ENCODE measurements at regions not wholly inside any gene's neighbourhood (a gene's known extent, or its start where the extent isn't known, plus 50 kb on each side); places are given as distances from the start of the nearest gene placed in this dataset.

GRCh38 chrX:121208563-121208962, 161.2 kb downstream of the GLUD2 start:
- Histone ChIP-seq H3K9ac (ENCODE audit: low read length) (no peak overlapping the region), H3K4me1 (ENCODE audit: low read length) (no peaks in the 10 kb centered on the region), H3K4me2 (ENCODE audit: low read depth, low read length) (no peak overlapping the region), H3K27me3 (replicated peaks; ENCODE audit: insufficient read depth, low read length) (no peaks in the 10 kb centered on the region), H2AFZ (ENCODE audit: low read length) (no peak overlapping the region), H3K36me3 (replicated peaks; ENCODE audit: insufficient read depth, low read length) (no peaks in the 10 kb centered on the region), H4K20me1 (ENCODE audit: insufficient read depth, low read length) (no peaks in the 10 kb centered on the region), H3K27ac (ENCODE audit: low read length) (no peak overlapping the region), H3K79me2 (ENCODE audit: low read length) (no peaks in the 10 kb centered on the region), H3K9me3 (replicated peaks; ENCODE audit: insufficient read depth, low read length) (no peaks in the 10 kb centered on the region), H3F3A (ENCODE audit: insufficient read depth, low read length) (no peaks in the 10 kb centered on the region), H3K4me3 (ENCODE audit: low read length) (no peak overlapping the region), H3K9me2 (replicated peaks; ENCODE audit: insufficient read depth, low read length) (no peaks in the 10 kb centered on the region)
- no peak for DNase-seq
- TF ChIP-seq EZH2 (optimal IDR thresholded peaks at IDR 0.05; ENCODE audit: low read depth, low read length) (no peak), CTCF (IDR thresholded peaks at IDR 0.05; ENCODE audit: low read length) (no peak), EZH2phosphoT487 (IDR thresholded peaks at IDR 0.05; ENCODE audit: low read length) (no peak)

- Histone ChIP-seq H2AFZ (ENCODE audit: low read length) (no peak overlapping the region), H3K9ac (ENCODE audit: low read length) (no peak overlapping the region), H3F3A (ENCODE audit: insufficient read depth, low read length) (no peaks in the 10 kb centered on the region), H4K20me1 (ENCODE audit: insufficient read depth, low read length) (no peaks in the 10 kb centered on the region), H3K9me2 (replicated peaks; ENCODE audit: insufficient read depth, low read length) (no peaks in the 10 kb centered on the region), H3K27me3 (replicated peaks; ENCODE audit: insufficient read depth, low read length) (no peaks in the 10 kb centered on the region), H3K36me3 (replicated peaks; ENCODE audit: insufficient read depth, low read length) (no peaks in the 10 kb centered on the region), H3K4me1 (ENCODE audit: low read length) (no peaks in the 10 kb centered on the region), H3K4me2 (ENCODE audit: low read depth, low read length) (no peak overlapping the region), H3K79me2 (ENCODE audit: low read length) (no peaks in the 10 kb centered on the region), H3K9me3 (replicated peaks; ENCODE audit: insufficient read depth, low read length) (no peaks in the 10 kb centered on the region), H3K27ac (ENCODE audit: low read length) (no peak overlapping the region), H3K4me3 (ENCODE audit: low read length) (no peak overlapping the region)
- no peak for TF ChIP-seq CTCF (IDR thresholded peaks at IDR 0.05; ENCODE audit: low read length)
- TF ChIP-seq EZH2phosphoT487 (IDR thresholded peaks at IDR 0.05; ENCODE audit: low read length): no peak
- TF ChIP-seq EZH2 (optimal IDR thresholded peaks at IDR 0.05; ENCODE audit: low read depth, low read length): no peak
- DNase-seq: no peak
Observed at GRCh38 chrX:121216641-121217374, 169.4 kb downstream of the GLUD2 start.

DNA sequence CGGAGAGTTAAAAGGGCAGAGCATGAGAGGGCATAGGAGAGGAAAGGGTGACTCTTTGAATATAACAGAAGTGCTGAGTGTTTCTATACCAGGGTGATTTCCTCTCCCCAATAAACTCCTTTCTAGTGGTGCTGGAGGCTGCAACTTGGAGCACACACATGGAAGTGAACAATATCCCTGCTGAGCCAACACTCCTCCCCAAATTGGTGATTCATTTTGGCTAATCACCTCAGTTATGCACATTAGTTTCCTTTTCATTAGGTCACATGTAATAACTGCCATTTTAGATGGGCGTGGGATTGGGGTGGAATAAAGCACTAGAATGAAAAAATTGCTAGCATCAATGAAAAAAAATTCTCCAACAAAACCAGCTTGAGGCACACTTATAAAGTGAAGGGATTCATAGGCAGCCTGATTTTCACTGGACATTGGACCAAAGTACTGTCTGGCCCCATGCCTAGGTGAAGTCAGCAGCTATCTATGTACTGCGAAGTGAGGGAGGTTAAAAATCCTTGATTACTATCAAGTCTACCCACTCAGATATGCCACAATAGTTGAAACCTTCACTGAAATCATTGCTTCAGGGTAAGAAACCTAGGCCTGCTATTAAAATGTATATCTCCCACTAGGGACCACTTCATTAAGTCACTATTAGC, 174.0 kb downstream of the GLUD2 start:
- Histone ChIP-seq H3K4me2 (ENCODE audit: low read depth, low read length) (no peak overlapping the region), H3K79me2 (ENCODE audit: low read length) (no peaks in the 10 kb centered on the region), H3K9me2 (replicated peaks; ENCODE audit: insufficient read depth, low read length) (no peaks in the 10 kb centered on the region)

More for the DNA sequence above, 174.0 kb downstream of the GLUD2 start:
- Histone ChIP-seq H3K4me3 (ENCODE audit: low read length) (no peak overlapping the region), H3F3A (ENCODE audit: insufficient read depth, low read length) (no peaks in the 10 kb centered on the region), H3K9ac (ENCODE audit: low read length) (no peak overlapping the region), H2AFZ (ENCODE audit: low read length) (no peak overlapping the region), H3K27me3 (replicated peaks; ENCODE audit: insufficient read depth, low read length) (no peaks in the 10 kb centered on the region), H4K20me1 (ENCODE audit: insufficient read depth, low read length) (no peaks in the 10 kb centered on the region), H3K4me1 (ENCODE audit: low read length) (no peaks in the 10 kb centered on the region), H3K9me3 (replicated peaks; ENCODE audit: insufficient read depth, low read length) (no peaks in the 10 kb centered on the region), H3K36me3 (replicated peaks; ENCODE audit: insufficient read depth, low read length) (no peaks in the 10 kb centered on the region), H3K27ac (ENCODE audit: low read length) (no peak overlapping the region)
- no peak for DNase-seq
- no peak for TF ChIP-seq EZH2phosphoT487 (IDR thresholded peaks at IDR 0.05; ENCODE audit: low read length)
- no peak for TF ChIP-seq CTCF (IDR thresholded peaks at IDR 0.05; ENCODE audit: low read length)
- no peak for TF ChIP-seq EZH2 (optimal IDR thresholded peaks at IDR 0.05; ENCODE audit: low read depth, low read length)
